ENCODE measurements at regions not wholly inside any gene's neighbourhood (a gene's known extent, or its start where the extent isn't known, plus 50 kb on each side); places are given as distances from the start of the nearest gene placed in this dataset.

DNA sequence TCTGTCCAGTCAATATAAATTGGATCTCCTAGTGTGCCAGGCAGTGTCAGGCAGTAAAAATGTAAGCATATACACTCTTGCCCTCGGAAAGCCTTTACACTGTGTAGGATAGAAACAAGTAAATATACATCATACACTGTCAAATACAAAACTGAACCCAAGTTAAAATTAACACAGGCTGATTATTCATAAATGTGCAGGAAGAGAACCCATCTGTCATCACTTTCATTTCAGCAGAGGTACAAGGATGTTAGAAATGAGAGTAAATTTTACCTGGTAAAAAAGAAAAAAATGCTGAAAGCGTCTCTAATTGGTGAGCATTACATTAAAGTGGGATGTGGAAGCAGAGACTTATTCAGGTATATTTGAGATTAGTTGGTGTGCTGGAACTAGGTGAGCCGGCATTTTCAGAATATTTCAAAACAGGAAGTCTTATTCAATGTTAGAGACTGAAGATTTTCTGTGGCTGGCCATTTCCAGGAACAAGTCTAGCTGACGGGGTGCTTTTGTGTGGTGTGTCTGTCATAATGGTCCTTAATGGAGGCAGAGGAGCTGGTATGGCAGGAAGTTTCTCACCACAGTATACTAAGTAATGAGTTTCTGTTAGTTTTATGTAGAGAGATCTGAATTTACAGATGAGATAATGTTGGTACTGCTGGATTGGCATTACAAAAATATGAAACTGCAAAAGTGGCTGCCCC is 192.6 kb downstream of the CASP12 start:
- TF ChIP-seq POLR2AphosphoS5 (IDR thresholded peaks at IDR 0.05) = no peak
- TF ChIP-seq, protein P1, sequence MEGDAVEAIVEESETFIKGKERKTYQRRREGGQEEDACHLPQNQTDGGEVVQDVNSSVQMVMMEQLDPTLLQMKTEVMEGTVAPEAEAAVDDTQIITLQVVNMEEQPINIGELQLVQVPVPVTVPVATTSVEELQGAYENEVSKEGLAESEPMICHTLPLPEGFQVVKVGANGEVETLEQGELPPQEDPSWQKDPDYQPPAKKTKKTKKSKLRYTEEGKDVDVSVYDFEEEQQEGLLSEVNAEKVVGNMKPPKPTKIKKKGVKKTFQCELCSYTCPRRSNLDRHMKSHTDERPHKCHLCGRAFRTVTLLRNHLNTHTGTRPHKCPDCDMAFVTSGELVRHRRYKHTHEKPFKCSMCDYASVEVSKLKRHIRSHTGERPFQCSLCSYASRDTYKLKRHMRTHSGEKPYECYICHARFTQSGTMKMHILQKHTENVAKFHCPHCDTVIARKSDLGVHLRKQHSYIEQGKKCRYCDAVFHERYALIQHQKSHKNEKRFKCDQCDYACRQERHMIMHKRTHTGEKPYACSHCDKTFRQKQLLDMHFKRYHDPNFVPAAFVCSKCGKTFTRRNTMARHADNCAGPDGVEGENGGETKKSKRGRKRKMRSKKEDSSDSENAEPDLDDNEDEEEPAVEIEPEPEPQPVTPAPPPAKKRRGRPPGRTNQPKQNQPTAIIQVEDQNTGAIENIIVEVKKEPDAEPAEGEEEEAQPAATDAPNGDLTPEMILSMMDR (IDR thresholded peaks at IDR 0.05) = no peak

Measured in upper lobe of left lung (tissue), 4 donors.